GM12892 (cell line): ENCODE measurements at regions not wholly inside any gene's neighbourhood (a gene's known extent, or its start where the extent isn't known, plus 50 kb on each side); places are given as distances from the start of the nearest gene placed in this dataset.

Source experiments
- DNase-seq: peaks from one replicate; pipeline ENCODE4 v3.0.0; 2011; ENCODE audit not compliant: insufficient read length
- FAIRE-seq: peaks from 2 replicates; lab custom pipeline; 2011; peaks lifted over from hg19 to GRCh38; lab: Jason Lieb, UNC
- POLR2A ChIP-seq: IDR thresholded peaks from 2 replicates; pipeline ENCODE4 v1.6.1; 2011; ENCODE audit warnings: low read depth, low read length, control low read depth
- POLR2AphosphoS5 ChIP-seq: IDR thresholded peaks from 2 replicates; pipeline ENCODE4 v1.6.1; 2011; ENCODE audit warnings: low read depth, low read length, control low read depth
- TAF1 ChIP-seq: IDR thresholded peaks from 2 replicates; pipeline ENCODE4 v1.6.1; 2011; ENCODE audit warnings: low read depth, mild to moderate bottlenecking, control low read depth, low read length, borderline replicate concordance

GRCh38 chr9:90307891-90308290 lies 334.7 kb downstream of the DIRAS2 start:
- TF ChIP-seq POLR2A (no peak), POLR2AphosphoS5 (no peak)
- FAIRE-seq = no peak
- no peak for DNase-seq

- DNase-seq = no peak
- no peak for FAIRE-seq
These were observed 333.9 kb downstream of the DIRAS2 start for GRCh38 chr9:90308691-90309090.

DNA sequence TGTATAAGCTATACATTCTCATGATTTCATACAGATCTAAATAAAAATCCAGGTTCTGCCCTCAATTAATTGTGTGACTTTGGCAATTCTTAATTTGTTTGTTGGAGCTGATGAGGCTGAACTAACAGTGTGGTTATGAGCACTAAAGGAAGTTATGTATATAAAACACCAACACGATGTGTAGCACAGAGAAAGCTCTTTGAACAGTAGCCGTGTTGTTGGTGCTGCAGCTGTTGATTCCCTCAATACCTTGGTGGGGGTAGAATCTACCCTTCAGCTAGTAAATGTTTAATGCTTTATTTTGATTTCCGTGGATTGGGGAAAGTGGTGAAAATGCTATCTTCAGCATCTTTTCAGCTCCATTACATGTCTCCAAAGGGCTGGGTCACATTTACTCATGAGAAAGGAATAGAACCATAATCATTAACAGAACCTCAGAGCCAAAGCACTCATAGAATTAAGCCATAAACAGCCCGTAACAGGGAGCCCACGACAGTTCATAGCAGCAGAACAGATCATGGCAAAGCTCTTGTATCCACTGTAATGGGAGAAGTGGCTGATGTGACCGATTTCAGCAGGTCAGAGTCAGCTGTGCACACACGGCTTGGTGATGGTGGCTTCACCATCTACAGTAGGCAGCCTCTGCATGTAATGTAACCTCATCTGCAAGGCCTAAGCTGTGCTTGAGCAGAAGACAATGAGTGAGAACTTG lies 332.7 kb downstream of the DIRAS2 start:
- DNase-seq (no peak), FAIRE-seq (no peak)
- TF ChIP-seq POLR2A (no peak), POLR2AphosphoS5 (no peak), TAF1 (no peak)

More at GRCh38 chr9:90308691-90309090, 333.9 kb downstream of the DIRAS2 start:
- TF ChIP-seq POLR2AphosphoS5 (no peak), TAF1 (no peak), POLR2A (no peak)

DNA sequence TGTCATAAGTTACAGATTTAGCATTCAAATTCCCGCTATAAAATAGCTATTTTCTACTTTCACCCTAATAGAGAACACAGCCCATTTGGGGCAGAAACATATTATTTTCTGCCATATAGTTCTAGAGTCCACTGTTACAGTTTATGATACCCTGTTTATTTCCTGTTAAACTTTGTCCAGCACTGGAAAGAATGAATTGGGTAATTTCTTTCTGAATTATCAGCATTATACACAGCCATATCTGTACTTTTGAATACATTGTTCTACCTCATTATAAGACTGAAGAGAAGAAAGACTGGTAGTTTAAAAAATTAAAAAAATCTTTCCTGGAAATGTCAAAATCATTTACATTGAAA lies 332.1 kb downstream of the DIRAS2 start:
- no peak for TF ChIP-seq POLR2A
- TF ChIP-seq TAF1 = no peak
- no peak for TF ChIP-seq POLR2AphosphoS5
- DNase-seq = no peak
- FAIRE-seq = no peak

DNA sequence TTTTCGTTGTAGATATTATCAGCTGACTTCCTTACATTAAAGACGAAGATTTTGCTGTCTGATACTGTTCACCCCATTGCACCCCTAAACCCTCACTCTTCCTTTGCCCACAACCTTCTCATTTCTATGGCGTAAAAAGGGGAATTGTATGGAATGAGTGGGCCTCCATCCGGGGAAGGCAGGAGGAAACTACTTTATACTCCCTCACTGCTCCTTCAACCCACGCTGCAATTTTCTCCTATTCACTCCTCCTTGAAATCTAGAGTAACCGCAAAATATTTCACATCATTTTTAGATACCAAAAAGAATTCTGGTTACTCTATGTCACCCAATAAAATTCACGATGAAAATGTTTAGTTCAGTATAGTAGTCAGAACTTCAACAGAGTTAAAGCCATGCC lies 330.8 kb downstream of the DIRAS2 start:
- DNase-seq (no peak), FAIRE-seq (no peak)
- TF ChIP-seq POLR2AphosphoS5 = no peak
- TF ChIP-seq TAF1 = no peak
- no peak for TF ChIP-seq POLR2A

DNA sequence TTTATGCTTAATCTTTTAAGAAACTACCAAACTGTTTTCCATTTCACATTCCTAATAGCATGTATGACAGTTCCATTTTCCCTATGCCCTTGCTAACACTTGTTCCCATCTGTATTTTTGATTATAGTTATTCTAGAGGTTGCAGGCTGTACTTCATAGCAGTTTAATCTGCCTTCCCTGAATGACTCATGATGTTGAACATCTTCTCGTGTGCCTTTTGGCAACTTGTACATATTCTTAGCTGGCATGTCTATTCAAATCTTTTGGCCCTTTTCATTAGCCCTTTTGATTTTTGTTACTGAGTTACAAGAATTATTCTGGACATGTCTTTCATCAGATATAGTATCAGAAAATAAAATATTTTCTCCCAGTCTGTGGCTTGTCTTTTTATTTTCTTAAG lies 320.3 kb downstream of the DIRAS2 start:
- TF ChIP-seq TAF1 (no peak), POLR2AphosphoS5 (no peak), POLR2A (no peak)
- DNase-seq (no peak), FAIRE-seq (no peak)

DNA sequence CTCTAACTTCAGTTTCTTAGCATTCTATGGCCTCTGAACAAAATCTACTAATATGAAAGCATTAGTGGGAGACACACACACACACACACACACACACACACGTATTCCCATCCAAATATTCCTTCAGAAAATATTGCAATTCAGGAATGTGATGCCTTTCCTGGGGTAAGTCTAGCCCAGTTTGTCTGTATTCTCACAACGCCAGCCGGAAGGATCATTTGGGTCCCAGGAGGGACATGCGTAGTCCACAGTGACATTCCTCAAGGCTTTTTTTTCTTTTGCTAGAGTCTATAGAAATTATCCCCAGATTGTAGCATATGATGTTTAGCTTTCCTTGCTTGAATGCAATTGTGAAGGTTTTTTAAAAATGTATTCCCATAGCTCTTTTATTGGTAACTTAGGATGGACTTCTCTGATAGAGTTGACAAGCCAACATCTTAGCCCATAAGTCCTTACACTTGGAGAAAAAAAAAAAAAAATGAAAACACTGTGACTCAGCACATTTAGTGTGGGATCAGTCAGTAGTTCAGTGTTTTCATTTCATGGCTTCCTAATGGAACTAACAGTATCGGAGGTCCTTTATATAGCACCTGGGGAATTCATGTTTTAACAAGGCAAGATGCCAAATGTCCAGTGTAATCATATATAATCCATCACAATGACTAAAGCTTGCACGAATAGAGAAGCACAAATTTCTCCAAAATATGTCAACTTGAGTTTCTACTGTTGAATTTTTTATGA lies 316.5 kb downstream of the DIRAS2 start:
- no peak for TF ChIP-seq TAF1
- TF ChIP-seq POLR2A = no peak
- TF ChIP-seq POLR2AphosphoS5 = no peak
- FAIRE-seq (no peak), DNase-seq (no peak)

- TF ChIP-seq POLR2AphosphoS5 = no peak
- TF ChIP-seq POLR2A = no peak
- no peak for TF ChIP-seq TAF1
- FAIRE-seq = no peak
- DNase-seq = no peak
These were observed 312.4 kb downstream of the DIRAS2 start for GRCh38 chr9:90330231-90330630.

DNA sequence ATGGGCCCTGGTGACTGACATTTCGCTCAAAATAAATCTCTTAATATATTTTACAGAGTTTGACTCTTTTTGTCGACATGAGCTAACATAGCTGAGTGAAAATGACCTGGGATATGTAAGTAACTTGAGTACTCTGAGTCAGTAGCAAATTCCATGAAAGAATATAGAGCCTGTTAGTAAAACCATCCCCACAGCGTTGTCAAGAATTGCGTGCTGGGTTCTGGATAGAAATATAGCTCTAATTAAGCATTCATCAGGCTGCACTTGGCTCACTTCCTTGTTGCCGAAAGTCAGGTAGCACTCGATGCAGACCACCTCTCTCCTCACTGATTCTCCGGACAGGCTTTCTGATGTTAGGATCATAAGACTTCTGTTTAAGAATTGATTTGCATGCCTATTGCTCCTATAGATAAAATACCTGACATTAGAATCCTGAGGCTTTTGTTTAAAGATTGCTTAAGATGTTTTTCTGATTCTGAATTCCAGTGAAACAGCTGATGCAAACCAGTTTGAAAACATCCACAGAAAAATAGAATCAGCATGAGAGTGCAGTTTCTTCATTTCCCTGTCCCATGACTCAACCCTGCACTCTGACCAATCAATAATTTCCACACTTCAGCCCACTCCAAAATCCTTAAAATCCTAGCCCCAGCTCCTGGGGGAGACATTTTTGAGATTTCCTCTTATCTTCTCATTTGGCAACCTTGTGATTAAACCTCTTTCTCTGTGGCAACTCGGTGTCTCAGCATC lies 310.6 kb downstream of the DIRAS2 start:
- no peak for TF ChIP-seq TAF1
- TF ChIP-seq POLR2A = no peak
- no peak for TF ChIP-seq POLR2AphosphoS5
- no peak for DNase-seq
- no peak for FAIRE-seq

- no peak for FAIRE-seq
- TF ChIP-seq TAF1 (no peak), POLR2AphosphoS5 (no peak), POLR2A (no peak)
- DNase-seq = no peak
These were observed 309.4 kb downstream of the DIRAS2 start for GRCh38 chr9:90333226-90333625.

- DNase-seq (no peak), FAIRE-seq (no peak)
- no peak for TF ChIP-seq TAF1
These were observed 302.2 kb downstream of the DIRAS2 start for GRCh38 chr9:90340421-90340820.
